Activated CD4-positive, alpha-beta T cell treated with anti-CD3 and anti-CD28 coated beads, Interleukin-2, amount 10 ng/mL, durations not matched to agents 7 days and 5 days (primary cell): ENCODE measurements at regions not wholly inside any gene's neighbourhood (a gene's known extent, or its start where the extent isn't known, plus 50 kb on each side); places are given as distances from the start of the nearest gene placed in this dataset.

Experiments
- CTCF ChIA-PET: fragments of 350-600 bp; sonication (Branson Sonifier 250); formaldehyde crosslinking; loops from one replicate; lab custom pipeline; 2021; ENCODE audit warnings: antibody characterized with exemption; lab: Charles Lee
- POLR2A ChIA-PET: fragments of 350-600 bp; sonication (Branson Sonifier 250); formaldehyde crosslinking; loops from one replicate; lab custom pipeline; 2021; ENCODE audit warnings: antibody characterized with exemption; lab: Charles Lee
- DNase-seq: peaks from one replicate; pipeline ENCODE4 v3.0.0-alpha.2; 2020
- H3K27ac Mint-ChIP-seq: one replicate; pipeline ENCODE4 v1.8.0; 2021; ENCODE audit warnings: mild to moderate bottlenecking, moderate library complexity, mixed read lengths
- H3K27me3 Mint-ChIP-seq: one replicate; pipeline ENCODE4 v1.8.0; 2021; ENCODE audit warnings: mixed read lengths
- H3K36me3 Mint-ChIP-seq: one replicate; pipeline ENCODE4 v1.8.0; 2021; ENCODE audit warnings: low read depth, mixed read lengths
- H3K4me1 Mint-ChIP-seq: one replicate; pipeline ENCODE4 v1.8.0; 2021; ENCODE audit warnings: mixed read lengths
- H3K4me3 Mint-ChIP-seq: one replicate; pipeline ENCODE4 v1.8.0; 2021; ENCODE audit warnings: mild to moderate bottlenecking, moderate library complexity, mixed read lengths
- H3K9me3 Mint-ChIP-seq: one replicate; pipeline ENCODE4 v1.8.0; 2021; ENCODE audit warnings: mixed read lengths

DNA sequence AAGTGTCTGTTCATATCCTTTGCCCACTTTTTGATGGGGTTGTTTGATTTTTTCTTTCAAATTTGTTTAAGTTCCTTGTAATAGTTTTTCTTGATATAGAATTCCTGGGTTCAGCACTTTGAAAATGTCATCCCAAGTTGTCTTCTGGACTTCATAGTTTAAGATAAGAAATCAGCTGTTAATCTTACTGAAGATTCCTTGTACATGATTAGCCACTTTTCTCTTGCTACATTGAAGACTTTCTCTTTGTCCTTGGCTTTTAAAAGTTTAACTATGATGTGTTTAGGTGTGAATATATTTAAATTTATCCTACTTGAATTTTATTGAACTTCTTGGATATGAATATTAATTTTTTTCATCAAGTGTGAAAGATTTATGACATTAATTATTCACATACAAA is 387.2 kb upstream of the CWC22 start:
- Mint-ChIP-seq H3K36me3 (no peaks in the 10 kb centered on the region), H3K27ac (no peak overlapping the region), H3K4me3 (no peak overlapping the region), H3K4me1 (no peaks in the 10 kb centered on the region), H3K27me3 (no peaks in the 10 kb centered on the region), H3K9me3 (peaks cover 11% of the 10 kb centered on the region)
- no peak for DNase-seq
- ChIA-PET CTCF (no interaction called here), POLR2A (no interaction called here)

DNA sequence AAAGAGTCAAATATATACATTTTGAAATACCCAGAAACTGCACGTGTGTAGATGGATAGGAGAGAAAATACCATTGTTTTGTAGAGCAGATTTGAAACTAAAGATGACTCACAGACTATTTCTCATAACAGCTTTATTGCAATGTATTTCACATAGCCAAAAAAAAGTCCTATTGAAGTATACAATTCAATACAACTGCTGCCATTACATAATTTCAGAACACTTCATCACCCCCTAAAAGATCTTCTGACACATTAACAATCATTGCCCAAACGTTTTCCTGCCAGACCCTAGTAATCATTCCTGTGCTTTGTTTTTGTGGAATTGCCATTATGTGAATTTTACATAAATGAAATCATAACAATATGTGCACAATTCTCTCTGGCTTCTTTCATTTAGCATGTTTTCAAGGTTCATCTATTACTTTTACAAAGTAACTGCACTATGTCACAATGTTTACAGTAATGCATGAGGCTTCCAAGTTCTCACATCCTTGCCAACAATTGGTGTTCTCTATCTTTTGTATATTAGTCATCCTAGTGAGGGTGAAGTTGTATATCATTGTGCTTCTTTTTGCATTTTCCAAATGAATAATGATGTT is 378.6 kb upstream of the CWC22 start:
- no peak for DNase-seq
- ChIA-PET CTCF (no interaction called here), POLR2A (no interaction called here)
- H3K27me3 Mint-ChIP-seq = no peaks in the 10 kb centered on the region
- H3K36me3 Mint-ChIP-seq = no peaks in the 10 kb centered on the region
- H3K27ac Mint-ChIP-seq = no peak overlapping the region
- no peak overlapping the region for H3K4me3 Mint-ChIP-seq
- peaks cover 2% of the 10 kb centered on the region for H3K9me3 Mint-ChIP-seq
- no peaks in the 10 kb centered on the region for H3K4me1 Mint-ChIP-seq

DNA sequence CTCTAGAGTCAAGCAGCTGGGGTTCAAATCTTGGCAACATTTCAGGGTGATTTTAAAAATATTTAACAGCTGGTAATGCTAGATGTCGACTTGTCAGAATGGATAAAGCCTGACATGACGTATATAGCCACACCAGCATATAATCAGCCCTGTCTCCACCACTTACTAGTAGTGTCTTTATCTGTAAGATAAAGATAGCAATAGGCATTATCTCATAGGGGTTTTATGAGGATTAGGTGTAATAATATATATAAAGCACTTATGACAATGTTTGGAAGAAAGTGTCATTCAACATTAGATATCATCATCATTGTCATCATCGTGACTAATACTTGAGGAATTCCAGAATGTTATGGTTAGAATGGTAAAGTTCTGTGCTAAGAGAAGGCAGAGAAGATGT is 369.0 kb upstream of the CWC22 start:
- no peaks in the 10 kb centered on the region for H3K27me3 Mint-ChIP-seq
- H3K9me3 Mint-ChIP-seq = no peaks in the 10 kb centered on the region
- DNase-seq = no peak
- H3K4me3 Mint-ChIP-seq = no peak overlapping the region
- ChIA-PET CTCF (no interaction called here), POLR2A (no interaction called here)
- H3K4me1 Mint-ChIP-seq = no peaks in the 10 kb centered on the region
- no peaks in the 10 kb centered on the region for H3K36me3 Mint-ChIP-seq
- no peak overlapping the region for H3K27ac Mint-ChIP-seq

DNA sequence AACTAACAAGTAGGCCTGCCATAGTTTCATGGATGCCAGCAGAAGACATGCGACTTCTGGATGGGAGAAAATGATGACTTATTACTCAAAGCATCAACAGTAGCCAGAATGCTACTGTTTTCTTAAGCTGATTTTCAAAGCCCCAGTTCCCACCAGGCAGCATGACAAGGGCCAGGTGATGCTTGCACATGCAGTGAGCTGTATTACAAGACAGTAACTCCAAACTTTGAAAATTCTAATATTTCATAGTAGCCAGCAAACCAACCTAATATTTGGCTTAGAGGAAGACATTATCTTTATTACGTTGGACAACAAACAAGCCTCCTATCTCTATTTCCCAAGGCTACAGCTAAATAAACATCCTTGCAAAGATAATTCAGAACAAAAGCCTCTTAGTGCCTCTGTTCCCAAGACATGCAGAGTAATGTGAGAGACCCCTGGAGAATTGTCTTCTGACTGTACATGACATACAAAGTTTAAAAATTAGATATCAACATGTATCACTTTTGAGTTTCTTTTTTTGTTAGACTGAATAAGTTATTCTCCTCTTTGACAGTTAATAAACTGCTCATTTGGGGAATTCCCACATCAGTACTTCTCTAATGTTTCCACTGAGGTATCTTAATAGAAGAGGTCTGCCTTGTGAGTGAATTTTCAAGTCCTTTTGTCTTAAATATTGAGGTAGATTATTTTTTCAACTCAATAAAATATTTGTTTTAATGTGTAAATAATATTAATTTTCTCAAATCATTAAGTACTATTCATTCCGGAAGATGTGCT is 367.6 kb upstream of the CWC22 start:
- no peak overlapping the region for H3K4me3 Mint-ChIP-seq
- H3K36me3 Mint-ChIP-seq = no peaks in the 10 kb centered on the region
- ChIA-PET POLR2A (no interaction called here), CTCF (no interaction called here)
- no peaks in the 10 kb centered on the region for H3K27me3 Mint-ChIP-seq
- no peak for DNase-seq
- no peaks in the 10 kb centered on the region for H3K4me1 Mint-ChIP-seq
- no peak overlapping the region for H3K27ac Mint-ChIP-seq
- H3K9me3 Mint-ChIP-seq = no peaks in the 10 kb centered on the region

DNA sequence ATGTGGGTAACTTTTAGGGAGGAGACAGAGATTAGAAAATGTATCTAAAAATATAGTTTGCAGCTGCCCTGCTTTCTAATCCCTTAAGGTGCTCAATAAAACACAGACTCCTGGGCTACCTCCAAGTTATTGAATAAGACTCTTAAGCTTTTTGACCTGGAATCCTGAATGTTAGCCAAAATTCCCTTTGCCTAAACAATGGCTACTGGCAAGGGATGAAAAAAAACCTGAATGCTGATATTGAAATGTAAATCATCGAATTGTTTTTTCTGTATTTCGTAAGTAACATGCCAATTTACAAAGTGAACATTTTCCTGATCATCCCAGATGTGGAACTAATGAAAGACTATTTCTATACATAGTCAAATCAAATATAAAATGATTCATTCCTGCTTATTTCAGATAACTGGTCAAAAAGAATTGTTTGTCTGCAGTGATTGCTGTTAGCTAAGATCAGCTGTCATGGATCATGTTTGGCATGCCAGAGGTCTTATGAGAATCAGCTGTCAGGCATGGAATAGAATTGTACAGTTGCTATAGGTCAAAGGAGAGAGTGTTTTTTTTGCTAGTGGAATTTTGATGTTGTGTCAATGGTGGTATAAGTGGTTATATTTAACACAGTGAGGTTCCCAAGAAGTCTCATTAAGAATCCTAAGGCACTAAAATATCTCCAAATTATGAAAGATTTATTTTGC is 363.6 kb upstream of the CWC22 start:
- Mint-ChIP-seq H3K36me3 (no peaks in the 10 kb centered on the region), H3K27me3 (no peaks in the 10 kb centered on the region), H3K4me1 (no peaks in the 10 kb centered on the region), H3K4me3 (no peak overlapping the region), H3K27ac (no peak overlapping the region), H3K9me3 (no peaks in the 10 kb centered on the region)
- ChIA-PET POLR2A (no interaction called here), CTCF (no interaction called here)
- no peak for DNase-seq

DNA sequence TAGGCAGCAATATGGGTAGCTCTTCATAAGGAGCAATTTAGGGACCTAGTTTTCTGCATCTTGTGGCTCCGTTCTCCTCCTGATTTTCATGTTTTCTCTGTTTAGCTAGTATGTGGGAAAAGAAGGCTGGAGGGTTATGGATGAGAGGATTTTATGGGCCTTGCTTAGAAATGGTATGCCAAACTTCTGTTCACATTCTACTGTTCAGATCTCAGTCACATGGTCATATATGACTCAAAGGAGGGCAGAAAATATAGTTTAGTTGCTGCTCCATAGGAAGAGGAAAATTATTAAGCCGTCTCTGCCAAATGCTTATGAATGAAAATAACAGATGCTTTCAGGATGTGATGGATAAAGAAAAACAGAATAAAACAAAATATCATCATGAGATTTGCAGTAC is 361.8 kb upstream of the CWC22 start:
- CTCF ChIA-PET = no interaction called here
- POLR2A ChIA-PET = no interaction called here

DNA sequence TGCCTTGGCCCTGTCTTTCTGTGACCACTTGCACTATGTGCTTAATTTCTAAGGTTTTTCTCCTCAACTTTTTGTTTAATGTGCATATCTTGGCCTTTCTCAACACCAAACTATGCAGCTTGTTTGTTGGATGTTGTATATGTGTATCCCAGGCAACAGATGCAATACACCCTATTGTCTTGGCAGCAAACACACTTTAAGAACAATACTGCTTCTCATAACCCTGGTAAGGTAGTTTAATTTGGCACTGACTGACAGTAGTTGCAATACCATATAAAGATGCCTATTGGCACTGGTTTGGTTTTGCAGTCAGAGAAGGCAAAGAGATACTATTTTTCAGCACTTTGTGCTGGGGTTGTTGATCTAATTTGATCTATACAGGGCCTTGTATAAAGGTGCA is 360.7 kb upstream of the CWC22 start:
- no peaks in the 10 kb centered on the region for H3K9me3 Mint-ChIP-seq
- H3K4me1 Mint-ChIP-seq = no peaks in the 10 kb centered on the region
- no peaks in the 10 kb centered on the region for H3K36me3 Mint-ChIP-seq
- H3K27me3 Mint-ChIP-seq = no peaks in the 10 kb centered on the region
- POLR2A ChIA-PET = no interaction called here
- no peak overlapping the region for H3K4me3 Mint-ChIP-seq
- CTCF ChIA-PET = no interaction called here
- no peak overlapping the region for H3K27ac Mint-ChIP-seq
- DNase-seq = no peak

More for the DNA sequence above, 361.8 kb upstream of the CWC22 start:
- Mint-ChIP-seq H3K4me1 (no peaks in the 10 kb centered on the region), H3K4me3 (no peak overlapping the region), H3K36me3 (no peaks in the 10 kb centered on the region), H3K27me3 (no peaks in the 10 kb centered on the region), H3K9me3 (no peaks in the 10 kb centered on the region), H3K27ac (no peak overlapping the region)
- DNase-seq = no peak

DNA sequence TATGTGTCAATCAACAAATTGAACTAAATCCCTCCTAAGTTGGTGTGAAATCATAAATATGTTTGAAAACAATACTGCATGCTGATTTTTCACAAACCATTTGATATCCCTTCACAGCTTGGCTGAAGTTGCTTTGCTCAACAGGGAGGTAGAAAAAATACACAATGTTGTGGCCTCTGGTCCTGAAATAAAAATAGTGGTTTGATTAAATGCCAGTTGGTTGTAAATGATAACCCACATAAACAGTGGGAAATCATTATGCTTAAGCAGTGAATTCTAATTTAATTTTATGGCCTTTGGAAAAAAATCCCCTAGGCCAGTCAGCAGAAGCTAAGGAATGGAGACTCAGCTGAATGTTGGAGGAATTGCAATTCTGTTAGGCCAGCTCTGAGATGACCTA is 359.4 kb upstream of the CWC22 start:
- Mint-ChIP-seq H3K27me3 (no peaks in the 10 kb centered on the region), H3K4me3 (no peak overlapping the region), H3K9me3 (no peaks in the 10 kb centered on the region), H3K27ac (no peak overlapping the region), H3K4me1 (no peaks in the 10 kb centered on the region), H3K36me3 (no peaks in the 10 kb centered on the region)
- ChIA-PET CTCF (no interaction called here), POLR2A (no interaction called here)
- no peak for DNase-seq

DNA sequence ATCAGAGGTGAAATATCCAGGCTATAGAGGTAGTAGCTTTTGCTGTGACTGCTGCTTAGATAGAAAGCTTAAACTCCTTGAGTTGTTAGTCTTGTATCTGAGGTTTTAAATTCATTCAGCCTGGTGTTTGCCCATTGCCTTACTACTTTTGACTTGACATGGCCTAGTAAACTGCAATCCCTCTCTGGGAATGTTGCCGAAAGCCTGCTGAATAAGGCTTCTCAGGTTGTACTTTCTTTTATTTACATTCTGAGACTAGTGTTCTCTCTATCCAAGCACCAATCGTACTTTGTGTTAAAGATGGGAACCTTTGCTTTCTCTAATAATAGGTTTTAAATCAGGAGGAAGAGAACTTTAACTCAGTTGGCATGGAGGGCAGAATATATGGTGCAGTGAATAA is 357.6 kb upstream of the CWC22 start:
- H3K27ac Mint-ChIP-seq = no peak overlapping the region
- no peaks in the 10 kb centered on the region for H3K9me3 Mint-ChIP-seq
- no peak overlapping the region for H3K4me3 Mint-ChIP-seq
- POLR2A ChIA-PET = no interaction called here
- no peaks in the 10 kb centered on the region for H3K36me3 Mint-ChIP-seq
- no peaks in the 10 kb centered on the region for H3K27me3 Mint-ChIP-seq
- CTCF ChIA-PET = no interaction called here
- DNase-seq = no peak
- no peaks in the 10 kb centered on the region for H3K4me1 Mint-ChIP-seq

DNA sequence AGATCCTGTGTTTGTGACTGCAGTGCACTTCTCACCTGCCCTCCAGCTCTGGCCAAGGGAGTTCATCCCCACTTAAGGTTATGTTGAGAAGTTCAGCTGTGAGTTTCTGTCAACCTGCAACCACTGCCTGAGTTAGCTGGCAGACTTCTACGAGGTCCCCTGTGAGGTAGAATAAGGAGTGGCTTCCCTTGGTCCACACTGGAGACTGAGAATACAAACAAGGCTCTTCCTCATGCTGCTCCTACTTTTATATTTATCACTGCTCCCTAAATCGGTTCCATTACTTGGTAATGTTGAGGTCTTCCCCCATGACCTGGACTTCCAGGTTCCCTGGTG is 353.2 kb upstream of the CWC22 start:
- POLR2A ChIA-PET = no interaction called here
- no peak for DNase-seq
- H3K27ac Mint-ChIP-seq = no peak overlapping the region

DNA sequence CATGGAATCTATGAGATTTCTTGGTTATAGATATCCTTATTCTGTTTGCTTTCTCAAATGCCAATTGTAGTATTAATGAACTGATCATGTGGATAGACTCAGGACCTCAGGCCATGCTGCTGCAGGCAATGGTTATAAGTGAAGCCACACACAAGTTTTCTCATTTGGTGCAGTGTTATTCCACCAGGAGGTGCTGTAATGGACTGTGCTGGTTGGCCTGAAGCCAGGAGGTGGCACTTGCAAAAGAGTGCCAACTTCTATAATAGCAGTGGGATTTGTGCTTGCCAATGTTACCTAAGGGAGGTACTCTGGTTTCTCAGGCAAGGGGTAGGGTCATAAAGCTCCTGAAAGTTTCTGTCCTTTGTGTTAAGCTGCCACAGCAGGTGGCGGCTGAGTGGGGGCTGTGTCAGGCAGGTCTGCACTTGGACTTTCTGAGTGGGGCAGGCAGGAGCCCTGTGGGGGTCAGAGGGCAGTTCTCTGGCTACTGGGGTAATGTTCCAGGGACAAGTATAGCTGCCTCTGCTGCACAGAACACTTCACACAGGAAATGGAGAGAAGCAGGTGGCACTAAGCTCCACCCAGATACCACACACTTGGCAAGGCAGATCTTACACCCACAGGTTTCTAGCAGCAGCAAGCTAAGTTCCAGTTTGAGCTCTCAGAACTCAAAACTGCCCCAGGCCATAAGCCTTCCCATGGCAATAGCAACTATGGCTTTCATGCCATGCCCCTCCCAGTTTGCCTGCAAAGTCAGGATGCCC is 352.6 kb upstream of the CWC22 start:
- ChIA-PET POLR2A (no interaction called here), CTCF (no interaction called here)
- DNase-seq = no peak
- H3K4me3 Mint-ChIP-seq = no peak overlapping the region
- H3K36me3 Mint-ChIP-seq = no peaks in the 10 kb centered on the region
- no peak overlapping the region for H3K27ac Mint-ChIP-seq
- H3K27me3 Mint-ChIP-seq = peaks cover 1% of the 10 kb centered on the region
- no peaks in the 10 kb centered on the region for H3K4me1 Mint-ChIP-seq
- H3K9me3 Mint-ChIP-seq = no peaks in the 10 kb centered on the region

More for the DNA sequence above, 353.2 kb upstream of the CWC22 start:
- H3K36me3 Mint-ChIP-seq = no peaks in the 10 kb centered on the region
- CTCF ChIA-PET = no interaction called here
- no peak overlapping the region for H3K4me3 Mint-ChIP-seq
- no peaks in the 10 kb centered on the region for H3K4me1 Mint-ChIP-seq
- H3K9me3 Mint-ChIP-seq = no peaks in the 10 kb centered on the region
- H3K27me3 Mint-ChIP-seq = peaks cover 1% of the 10 kb centered on the region

DNA sequence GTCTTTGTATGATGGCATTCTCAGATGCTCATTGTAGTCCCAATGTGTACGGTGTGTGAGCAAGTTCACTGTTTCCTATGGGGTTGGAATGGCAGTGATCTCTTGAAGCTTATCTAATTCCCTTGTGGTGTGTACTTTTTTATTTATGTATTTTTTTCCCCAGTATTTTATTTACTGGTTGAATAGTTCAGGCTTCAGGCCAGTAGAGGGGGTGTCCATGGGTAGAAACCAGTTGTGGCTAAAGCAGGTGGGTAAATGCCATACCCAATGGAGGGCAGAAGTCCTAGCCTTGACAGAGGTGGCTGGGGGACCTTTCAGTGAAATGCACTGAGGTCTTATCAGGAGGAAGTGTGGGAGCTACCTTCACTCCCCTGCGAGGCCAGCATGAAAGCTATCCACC is 351.4 kb upstream of the CWC22 start:
- Mint-ChIP-seq H3K27me3 (peaks cover 1% of the 10 kb centered on the region), H3K9me3 (no peaks in the 10 kb centered on the region), H3K36me3 (no peaks in the 10 kb centered on the region), H3K27ac (no peak overlapping the region), H3K4me1 (no peaks in the 10 kb centered on the region), H3K4me3 (no peak overlapping the region)
- POLR2A ChIA-PET = no interaction called here
- CTCF ChIA-PET = interaction anchor here (0.6 kb wide), 1 partner anchor 37 kb away, joined by 3 read pairs; no protein-coding TSS in a partner anchor
- DNase-seq = no peak

DNA sequence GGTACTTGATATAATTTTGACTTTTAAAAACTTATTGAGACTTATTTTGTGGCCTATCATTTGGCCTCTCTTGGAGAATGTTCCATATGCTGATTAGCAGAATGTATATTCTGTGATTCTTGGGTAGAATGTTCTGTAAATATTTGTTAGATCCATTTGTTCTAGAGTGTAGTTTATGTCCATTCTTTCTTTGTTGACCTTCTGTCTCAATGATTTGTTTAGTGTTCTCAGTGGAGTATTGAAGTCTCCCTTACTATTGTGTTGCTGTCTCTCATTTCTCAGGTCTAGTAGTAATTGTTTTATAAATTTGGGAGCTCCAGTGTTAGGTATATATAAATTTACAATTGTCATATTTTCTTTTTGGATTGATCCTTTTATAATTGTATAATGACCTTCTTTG is 349.6 kb upstream of the CWC22 start:
- CTCF ChIA-PET = no interaction called here
- Mint-ChIP-seq H3K4me1 (no peaks in the 10 kb centered on the region), H3K27me3 (peaks cover 1% of the 10 kb centered on the region), H3K4me3 (no peak overlapping the region), H3K36me3 (no peaks in the 10 kb centered on the region), H3K27ac (no peak overlapping the region), H3K9me3 (no peaks in the 10 kb centered on the region)
- no peak for DNase-seq
- POLR2A ChIA-PET = no interaction called here
